Dermis microvascular lymphatic vessel endothelial cell (primary cell): ENCODE measurements at regions not wholly inside any gene's neighbourhood (a gene's known extent, or its start where the extent isn't known, plus 50 kb on each side); places are given as distances from the start of the nearest gene placed in this dataset.
"Not testable (repeated sequence)": the region's sequence is repeated elsewhere in the genome, so short reads cannot be mapped to it uniquely, and the experiment has no call there.

Experiments
- DNase-seq, 2 donors: peaks; one replicate each; pipeline versions ENCODE4 v3.0.0 to v3.0.0-alpha.2; 2010; ENCODE audit warnings: low read depth in 2 of 2

DNA sequence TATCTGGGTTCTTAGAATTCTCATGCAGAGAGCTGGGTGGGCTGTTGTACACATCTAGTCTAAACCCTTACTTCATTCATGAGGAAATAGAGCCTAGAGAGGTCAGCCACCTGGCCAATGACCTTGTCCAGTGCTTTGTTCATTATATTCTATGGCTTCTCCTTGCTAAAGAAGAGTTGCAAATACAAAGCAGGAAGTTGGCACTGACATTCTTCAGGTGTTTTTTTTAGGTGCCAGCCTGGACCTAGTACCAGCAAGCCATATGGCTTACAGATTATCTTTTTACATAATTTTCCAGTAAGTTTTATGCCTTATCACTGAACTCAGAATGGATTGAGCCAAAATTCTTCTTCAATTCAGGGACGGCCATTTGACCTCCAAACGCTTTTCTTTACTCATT, 54.7 kb upstream of the PGM2 start:
- DNase-seq: no peak

DNA sequence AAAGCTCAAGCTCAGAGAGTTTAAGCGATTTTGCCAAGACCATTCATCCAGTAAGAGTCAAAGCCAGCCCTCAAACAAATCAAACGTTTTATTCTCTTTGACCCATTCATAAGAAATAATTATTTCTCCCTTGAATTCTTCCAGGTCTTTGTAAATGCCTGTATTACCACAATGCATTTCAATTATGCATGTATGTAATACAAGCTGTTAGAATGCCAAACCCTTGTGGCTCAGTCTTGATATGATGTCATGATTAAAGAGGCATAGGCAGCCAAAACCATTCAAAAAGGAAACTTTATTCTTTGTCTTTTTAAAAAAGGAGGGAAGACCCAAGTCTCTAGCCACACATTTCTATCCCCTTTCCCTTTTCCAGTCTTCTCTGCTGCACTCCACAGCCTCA, 56.5 kb upstream of the PGM2 start:
- DNase-seq: no peak

DNA sequence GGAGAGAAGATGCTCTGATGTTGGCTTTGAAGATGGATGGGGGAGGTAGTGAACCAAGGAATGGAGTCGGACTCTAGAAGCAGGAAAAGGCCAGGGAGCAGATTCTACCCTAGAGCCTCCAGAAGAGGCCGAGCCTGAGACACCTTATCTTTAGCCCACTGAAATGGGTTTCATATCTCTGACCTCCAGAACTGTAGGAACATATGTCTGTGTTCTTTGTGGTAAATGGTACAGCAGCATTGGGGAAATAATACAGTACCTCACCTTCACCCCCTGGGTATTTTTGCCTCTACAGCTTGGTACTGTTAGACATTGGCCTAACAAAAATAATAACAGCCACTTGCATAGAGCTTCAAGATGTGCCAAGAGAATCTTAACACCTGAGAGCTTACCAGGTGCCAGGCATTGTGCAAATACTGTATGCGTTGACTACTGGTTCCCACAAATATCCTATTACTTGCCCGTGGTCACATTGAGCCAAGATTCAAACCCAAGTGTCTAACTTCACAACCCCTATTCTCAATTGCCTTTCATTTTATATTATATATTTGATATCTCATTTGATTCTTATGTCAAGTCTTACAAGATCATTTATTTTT, 57.0 kb upstream of the PGM2 start:
- no peak for DNase-seq

DNA sequence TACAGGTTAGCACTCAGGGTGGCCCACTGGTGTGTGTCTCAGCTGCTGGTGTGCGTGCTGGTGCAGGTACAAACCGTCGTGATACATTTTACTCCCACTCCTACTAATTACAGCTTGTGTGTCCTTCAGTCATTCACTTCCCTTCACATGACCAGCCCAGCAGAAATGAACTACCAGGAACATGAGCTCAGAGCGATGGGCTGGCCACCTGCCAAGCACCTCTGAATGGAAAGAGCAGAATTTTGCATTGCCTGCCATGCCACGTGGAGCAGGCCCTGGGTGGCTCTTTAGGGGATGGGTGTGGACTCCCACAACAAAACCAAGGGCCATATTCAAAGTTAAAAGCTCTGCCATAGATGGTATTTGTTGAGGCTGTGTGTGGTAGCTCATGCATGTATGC, 58.9 kb upstream of the PGM2 start:
- DNase-seq: peak; percentile 5 to 21

DNA sequence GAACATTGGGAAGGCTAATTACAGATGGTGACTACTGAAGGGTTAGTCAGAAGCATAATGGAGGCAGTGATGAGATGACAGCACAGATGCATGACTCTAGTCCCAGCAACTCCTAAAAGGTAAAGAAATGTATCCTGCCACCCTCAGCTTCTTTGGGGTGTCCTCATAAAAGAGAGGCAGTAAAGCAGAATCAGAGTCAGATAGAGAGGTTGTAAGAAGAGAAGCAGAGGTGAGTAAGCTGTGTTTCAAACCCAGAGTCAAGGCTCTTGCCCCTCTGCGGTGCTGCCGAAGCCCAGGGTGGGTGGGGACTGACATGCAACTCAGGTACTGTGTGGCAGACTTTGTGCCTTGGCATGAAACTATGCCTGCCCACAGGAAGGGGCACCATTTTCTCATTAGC, 59.5 kb upstream of the PGM2 start:
- no peak for DNase-seq

DNA sequence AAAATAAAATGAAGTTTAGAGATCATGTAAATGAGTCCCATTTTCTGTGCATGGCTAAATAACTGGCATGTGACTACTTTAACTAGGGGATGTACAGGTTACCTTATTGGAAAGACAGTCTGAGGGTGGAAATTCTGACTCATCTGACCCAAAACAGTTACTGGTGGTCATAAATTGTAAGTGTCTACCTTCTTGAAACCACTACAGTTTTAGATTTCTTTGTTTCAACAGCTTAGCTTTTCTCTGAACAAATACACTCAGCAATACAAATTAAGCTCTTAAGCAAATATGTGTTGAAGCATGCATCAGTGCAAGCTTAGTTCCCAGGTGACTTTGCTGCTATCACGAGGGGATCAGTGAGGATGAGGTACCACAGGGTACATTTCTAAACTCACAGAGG, 60.7 kb upstream of the PGM2 start:
- DNase-seq: no peak

DNA sequence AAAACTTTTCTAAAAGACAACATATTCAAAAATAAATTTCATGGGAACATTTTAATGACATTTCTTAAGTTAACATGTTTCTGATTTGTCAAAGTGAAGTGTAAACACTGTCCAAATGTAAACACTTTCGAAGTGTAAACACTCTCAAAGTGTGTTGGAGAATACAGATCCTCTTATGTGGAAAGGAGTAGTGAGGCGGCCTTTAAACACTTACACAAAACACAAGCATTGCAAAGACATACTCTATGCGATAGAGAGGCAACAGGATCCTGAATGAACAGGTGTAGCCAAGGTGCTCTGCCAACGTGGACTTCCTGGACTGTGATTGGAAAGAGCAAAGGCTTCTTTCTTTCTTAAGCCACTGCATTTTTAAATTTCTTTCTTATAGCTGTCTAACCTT, 62.7 kb upstream of the PGM2 start:
- DNase-seq: no peak

DNA sequence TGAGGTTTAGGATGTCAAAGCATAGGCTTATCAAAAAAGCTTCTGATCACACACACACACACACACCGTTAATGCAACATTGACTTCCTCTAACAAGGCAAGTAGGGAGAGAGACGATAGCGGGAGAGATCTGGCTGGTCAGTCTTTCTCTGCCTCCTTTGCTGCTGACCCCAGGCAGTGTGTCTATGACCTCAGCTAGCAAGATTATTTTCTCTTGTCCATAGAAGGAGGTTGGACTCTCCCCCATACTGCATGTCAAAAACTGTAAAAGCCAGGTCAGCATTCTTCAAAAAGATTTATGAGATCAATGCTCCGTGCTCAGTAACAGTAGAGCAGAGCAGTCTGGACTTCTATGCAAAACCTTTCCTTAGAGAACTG, 63.5 kb upstream of the PGM2 start:
- DNase-seq: no peak

DNA sequence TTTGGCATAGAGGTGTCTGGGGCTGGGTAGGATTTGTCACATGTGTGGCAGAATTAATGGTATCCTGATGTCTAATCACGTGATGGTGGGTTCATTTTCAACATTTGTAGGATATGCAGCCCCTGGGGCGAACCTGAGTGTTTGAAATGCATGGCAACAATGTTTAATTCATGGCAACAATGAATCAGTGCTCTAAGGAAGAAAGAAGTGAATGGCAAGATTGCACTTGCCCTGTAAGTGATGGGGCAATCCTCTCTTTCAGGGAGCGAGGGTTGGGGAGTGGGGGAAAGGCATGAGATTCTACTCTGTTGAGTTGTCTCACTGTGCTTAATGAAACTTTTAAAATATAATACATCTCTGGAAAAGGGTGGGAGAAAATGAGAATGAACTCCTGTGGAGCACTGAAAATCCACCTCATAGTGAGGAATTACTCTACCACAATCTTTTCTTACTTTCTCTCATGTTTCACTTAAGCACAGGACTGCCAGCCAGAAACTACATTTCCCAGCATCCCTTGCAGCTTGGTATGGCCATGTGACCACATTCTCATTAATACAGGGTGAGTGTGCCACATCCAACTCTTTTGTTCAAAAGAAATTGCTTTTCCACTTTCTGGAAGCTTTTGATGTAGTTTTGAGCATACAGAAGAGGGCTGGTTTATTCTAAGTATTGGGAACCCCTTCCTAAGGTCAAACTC, 64.0 kb upstream of the PGM2 start:
- peak in 1 of 2 donors; percentile 14 for DNase-seq

DNA sequence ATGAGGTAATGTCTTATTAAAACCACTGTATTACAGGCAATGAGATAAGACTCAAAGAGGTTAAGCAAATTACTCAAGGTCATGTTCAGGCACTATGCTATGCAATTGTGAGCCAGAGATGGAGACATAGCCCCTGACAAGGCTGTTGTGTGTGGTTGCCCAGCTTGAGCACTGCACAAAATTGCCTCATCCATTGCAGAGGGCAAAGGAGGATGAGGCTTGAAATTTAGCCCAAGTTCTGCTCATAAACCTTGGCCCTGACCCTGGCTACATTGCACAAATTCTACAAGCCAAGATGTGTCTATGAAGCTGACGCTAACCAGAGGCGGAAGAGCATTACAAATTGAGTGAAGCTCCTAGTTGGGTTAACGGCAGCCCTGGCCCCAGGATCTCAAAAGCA, 65.6 kb upstream of the PGM2 start:
- no peak for DNase-seq

DNA sequence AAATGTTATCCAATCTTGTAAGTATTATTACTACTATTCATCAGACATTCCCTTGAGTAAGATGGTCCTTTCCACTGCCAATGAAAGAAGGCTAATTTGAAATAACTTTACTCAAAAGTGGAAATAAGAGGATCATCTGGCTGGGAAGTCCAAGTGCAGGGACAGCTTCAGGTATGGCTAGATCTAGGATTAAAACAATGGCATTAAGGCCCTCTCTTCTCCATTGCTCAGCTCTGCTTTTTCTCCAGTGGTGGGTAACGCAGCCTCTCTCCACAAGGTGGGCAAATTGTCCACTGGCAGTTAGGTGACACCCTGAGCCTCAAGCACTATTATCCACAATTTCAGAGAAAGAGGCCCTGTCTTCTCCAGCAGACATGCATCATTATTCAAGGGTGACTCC, 66.7 kb upstream of the PGM2 start:
- no peak for DNase-seq

DNA sequence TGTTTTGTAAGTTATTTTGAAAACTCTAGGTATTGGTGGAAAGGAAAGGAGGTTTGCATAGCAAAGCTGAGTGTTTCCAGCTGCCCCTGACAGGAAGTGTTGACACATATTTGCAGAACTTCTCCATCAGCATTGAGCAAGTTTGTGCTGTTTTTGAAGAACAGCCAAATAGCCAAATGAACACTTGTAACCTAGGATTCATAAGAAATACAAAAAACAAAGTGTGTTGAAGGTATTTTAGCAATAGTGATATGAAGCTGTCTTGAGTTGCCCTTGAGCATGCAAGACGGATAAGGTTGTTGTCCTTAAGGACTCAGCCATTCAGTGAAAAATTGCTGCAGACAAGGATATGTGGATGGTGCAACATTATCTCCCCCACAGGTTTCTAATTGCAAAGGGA, 68.3 kb upstream of the PGM2 start:
- DNase-seq: peak; percentile 40 to 59

DNA sequence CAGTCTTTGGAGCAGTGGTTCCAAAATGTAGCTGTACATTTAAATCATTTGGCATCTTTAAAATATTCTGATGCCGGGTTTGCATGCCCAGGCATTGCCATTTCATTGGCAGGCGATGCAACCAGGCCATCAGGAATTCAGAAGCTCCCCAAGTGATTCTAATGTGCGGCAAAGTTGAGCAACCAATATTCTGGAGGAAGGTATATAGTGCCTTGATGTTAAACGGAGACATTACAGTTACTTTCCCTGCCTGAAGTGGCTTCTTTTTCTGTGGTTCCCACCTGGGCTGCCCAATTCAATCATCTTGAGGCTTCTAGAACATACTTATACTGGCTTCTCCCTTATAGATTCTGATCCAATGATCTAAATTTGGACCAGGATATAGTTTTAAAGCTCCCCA, 68.7 kb upstream of the PGM2 start:
- DNase-seq: no peak

DNA sequence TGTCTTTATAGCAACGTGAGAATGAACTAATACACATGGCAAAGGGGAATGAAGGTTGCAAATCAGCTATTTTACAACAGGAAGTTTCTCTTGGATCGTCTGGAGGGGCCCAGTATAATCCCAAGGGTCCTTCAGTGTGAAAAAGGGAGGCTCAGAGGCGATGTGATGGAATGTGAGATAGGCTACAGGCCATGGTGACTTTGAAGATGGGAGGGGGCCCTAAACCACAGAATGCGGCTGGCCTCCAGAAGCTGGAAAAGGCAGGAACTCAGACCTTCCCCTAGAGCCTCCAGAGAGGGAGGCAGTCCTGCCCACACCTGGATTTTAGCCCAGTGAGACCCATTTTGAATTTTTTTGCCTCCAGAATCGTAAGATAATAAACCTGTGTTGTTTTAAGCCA, 69.4 kb upstream of the PGM2 start:
- DNase-seq: no peak

DNA sequence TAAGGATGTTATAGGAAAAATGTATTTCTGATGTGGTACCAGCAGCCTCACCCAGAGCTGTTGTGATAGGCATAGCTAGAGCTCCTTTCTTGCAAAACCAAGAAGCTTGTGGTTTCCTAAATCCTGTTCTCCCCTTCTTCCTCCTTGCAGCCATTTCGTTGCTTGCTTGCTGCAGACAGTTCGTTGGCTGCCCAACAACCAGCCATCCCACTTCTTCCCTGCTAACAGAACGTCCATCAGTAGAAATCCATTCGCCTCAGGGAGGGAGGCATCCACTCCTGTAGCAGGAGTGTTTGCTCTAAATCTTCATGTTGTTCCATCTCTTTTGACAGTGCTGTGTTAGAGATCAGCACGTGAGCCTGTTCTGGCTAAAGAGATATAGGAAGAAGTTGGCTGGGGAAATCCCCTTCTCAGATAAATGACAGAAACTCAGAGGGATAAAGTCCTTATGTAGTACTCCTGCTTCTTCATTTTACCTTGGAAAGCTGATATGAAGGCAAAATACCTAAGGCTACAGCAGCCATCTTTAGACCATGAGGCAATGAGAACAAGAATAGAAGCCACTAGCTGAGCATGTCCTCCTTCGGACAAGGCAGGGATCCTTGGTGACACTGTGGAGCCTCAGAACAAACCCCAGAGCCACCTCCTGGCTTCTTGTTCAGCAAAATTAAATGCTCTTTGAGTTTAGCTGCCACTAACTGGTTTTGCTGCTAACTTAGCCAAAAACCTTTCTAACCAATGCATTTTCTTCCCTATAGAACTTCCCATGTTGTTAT, 68.4 kb upstream of the RELL1 start:
- DNase-seq: no peak

DNA sequence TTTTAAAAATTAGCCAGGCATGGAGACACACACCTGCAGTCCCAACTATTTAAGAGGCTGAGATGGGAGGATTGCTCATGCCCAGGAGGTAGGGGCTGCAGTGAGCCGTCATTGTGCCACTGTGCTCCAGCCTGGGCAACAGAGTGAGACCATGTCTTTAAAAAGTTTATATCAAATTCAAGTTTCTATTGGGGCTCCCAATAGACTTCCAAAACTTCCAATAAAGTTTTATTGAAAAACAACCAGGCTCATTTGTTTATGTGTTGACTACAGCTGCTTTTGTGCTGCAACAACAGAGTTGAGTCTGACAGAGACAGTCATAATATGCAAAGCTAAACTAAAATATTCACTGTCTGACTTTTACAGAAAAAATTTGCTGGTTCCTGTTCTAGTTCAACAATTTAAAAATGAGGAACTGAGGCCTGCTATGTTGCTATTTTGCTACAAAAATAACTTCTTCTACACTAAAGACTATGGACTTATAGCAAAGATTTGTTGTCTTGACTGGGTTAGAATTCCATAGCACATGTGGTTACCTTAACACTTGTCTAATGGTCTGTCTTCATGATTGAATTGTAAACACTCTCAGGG, 63.3 kb upstream of the RELL1 start:
- DNase-seq: no peak

DNA sequence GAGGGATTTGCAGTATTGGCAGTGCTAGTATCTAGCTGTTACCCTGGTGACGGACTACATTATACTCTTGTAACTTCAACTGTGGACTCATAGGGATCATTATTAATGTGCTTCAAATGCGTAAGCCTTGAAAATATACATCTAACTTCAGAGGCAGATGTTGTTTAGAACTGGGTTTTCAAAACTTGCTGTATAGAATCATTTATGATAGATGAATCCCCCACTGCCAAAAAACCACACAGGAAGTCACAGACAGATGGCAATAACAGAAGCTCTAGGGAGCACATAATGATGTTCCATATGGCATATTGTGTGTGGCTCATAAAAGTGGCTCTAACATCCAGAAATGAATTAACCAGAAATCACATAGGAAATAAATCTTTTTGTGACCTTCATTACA, 62.3 kb upstream of the RELL1 start:
- no peak for DNase-seq

DNA sequence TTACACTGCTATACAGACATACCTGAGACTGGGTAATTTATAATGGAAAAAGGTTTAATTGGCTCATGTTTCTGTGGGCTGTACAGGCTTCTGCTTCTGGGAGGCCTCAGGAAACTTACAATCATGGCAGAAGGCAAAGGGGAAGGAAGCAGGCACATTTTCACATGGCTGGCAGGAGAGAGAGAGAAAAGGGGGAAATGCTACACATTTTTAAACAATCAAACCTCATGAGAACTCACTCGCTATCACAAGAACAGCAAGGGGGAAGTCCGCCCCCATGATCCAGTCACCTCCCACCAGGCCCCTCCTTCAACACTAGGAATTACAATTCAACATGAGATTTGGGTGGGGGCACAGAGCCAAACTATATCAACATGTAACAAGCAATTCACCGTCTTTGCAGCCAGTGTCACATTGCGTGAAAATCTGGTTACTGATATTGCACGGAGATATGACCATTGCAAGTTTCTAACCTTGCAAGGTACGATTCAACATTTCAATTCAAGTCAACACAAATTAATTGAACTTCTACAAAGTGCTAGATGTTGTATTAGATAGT, 61.7 kb upstream of the RELL1 start:
- no peak for DNase-seq

DNA sequence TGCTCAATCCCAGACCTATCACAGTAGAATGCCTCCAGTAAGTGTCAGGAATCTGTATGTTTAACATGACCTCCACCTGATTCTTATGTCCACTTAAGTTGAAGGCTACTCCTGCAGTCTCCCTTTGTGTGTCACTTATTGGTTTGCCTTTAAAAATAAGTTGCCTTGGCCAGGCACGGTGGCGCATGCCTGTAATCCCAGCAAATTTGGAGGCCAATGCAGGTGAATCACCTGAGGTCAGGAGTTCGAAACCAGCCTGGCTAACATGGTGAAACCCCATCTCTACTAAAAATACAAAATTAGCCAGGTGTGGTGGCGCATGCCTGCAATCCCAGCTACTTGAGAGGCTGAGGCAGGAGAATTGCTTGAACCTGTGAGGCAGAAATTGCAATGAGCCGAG, 60.7 kb upstream of the RELL1 start:
- not testable (repeated sequence) for DNase-seq

DNA sequence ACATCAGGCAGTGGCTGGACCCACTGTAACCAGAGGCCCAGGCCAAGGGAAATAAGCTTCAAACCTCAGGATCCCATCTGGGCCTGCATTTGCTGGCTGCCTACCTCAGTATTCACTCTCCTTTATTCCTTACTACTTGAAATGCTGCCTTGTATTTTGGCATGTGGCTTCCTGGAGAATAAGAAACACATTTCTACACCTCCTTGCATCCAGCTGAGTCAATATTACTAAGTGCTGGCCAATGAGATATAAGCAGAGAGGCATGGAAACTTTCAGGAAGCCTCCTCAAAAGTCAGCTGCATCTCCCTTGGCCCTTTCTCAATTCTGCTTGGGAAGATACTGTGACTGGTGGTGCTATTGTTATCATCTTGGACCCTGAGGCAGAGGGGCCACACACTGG, 59.8 kb upstream of the RELL1 start:
- no peak for DNase-seq

DNA sequence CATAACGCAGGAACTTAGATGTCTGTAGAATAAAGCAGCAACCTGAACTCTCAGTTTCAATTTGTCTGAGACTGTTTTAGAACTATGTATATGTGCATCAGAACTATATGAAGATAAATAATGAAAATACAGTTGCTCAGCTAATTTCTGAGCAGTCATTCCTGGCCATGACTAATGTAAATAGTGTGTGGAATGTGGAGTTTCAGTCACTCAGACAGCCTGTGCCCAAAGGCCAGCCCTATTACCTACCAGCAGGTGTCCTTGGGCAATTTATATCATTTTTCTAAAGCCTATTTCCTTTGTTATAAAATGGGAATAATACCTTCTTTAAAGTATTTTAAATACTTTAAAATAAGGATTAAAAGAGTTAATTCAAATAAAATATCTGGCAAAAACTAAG, 56.0 kb upstream of the RELL1 start:
- no peak for DNase-seq

DNA sequence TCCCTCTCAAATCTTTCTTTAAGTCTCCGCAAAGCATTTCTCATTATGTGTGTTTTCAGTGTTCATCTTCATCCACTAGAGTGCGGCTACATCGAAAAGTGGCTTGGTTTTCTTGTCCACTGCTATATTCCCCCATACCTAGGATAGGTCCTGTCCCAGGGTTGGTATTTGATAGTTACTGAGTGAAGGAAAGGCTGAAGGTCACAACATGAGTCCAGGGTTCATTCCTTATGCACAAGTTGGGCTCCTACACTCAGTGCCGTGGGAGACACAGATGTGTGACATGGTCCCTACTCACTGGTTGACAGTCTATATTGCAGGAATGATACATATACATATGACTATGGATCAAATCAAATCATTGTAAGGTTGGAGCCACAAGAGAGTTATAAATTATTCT, 55.4 kb upstream of the RELL1 start:
- DNase-seq: no peak
